ENCODE measurements at regions not wholly inside any gene's neighbourhood (a gene's known extent, or its start where the extent isn't known, plus 50 kb on each side); places are given as distances from the start of the nearest gene placed in this dataset.

DNA sequence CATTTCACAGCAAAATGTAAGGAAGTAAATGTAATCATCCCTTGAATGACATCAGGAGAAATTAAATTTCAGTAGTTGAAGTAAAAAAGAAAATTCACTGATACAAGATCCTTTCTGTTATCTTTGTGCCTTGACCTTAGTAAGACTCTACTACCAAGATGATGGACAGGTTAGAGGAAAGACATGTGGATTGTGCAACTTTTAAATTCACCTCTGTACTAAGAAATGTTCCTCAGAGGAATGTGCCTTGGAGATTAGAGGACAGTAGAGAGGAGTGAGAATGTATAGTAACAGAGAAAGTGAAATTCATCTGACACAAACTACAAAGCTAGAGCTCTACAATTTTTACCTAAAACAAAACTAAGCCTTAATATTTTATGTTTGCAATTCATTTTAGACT is 375.3 kb downstream of the PLOD2 start:
- no peak for DNase-seq (ENCODE audit: low read depth)

- DNase-seq (ENCODE audit: low read depth) = no peak
Observed at GRCh38 chr3:145798007-145798406, 363.0 kb downstream of the PLOD2 start.

- DNase-seq (ENCODE audit: low read depth) = no peak
Observed at GRCh38 chr3:145798696-145799537, 362.1 kb downstream of the PLOD2 start.

DNA sequence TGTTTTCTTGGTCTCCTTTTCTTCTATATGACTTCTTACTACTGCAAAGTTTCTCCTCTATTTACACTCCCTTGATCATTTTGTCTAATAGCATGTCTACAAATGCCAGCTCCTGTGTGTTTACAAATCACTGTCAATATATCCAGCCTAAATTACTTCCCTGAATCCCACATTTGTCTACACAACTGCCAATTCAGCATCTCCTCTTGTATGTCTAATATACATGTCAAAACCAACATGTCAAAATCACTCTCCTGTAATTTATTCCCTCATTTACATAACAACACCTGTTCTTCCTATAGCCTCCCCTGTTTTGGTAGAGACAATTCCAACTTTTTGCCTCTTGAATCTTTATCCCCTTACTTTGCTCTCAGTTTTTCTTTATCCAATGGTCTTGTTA is 359.3 kb downstream of the PLOD2 start:
- no peak for DNase-seq (ENCODE audit: low read depth)

DNA sequence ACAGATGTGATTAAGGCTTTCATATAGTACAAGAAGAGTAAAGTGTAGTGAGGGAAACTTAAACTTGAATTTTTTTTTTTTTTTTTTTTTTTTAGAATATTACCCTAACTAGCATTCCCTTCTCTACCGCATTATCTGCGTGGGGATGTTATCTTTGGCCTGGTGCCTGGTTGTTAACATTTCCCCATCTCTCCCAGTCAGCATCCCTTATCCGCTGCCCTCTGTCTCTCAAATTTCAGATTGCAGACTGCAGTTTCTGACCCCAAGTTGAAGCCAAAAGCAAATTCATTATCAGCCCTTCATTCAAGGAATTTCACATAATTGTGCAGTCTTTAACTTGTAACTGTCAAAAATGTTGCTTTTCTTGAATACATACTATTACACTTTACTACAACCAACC is 353.0 kb downstream of the PLOD2 start:
- DNase-seq (ENCODE audit: low read depth) = peak; percentile 41

DNA sequence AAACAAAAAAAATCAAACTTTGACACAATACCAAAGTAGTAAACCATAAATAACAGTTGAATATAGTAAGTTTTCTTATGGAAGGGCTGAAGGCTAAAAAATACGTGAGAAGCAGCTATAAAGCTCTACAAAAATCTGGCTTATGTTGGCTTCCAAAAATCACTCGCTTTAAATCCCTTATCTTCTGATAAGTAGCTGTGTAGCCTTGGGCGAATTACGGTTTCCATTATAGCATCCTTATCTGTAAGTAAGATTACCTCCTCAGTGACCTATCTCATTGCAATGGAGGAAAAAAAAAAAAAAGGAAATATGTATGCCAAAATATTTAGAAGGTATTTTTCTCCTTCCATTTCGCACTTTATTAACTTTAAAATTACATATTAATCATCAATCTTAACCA is 348.6 kb downstream of the PLOD2 start:
- DNase-seq (ENCODE audit: low read depth) = no peak

DNA sequence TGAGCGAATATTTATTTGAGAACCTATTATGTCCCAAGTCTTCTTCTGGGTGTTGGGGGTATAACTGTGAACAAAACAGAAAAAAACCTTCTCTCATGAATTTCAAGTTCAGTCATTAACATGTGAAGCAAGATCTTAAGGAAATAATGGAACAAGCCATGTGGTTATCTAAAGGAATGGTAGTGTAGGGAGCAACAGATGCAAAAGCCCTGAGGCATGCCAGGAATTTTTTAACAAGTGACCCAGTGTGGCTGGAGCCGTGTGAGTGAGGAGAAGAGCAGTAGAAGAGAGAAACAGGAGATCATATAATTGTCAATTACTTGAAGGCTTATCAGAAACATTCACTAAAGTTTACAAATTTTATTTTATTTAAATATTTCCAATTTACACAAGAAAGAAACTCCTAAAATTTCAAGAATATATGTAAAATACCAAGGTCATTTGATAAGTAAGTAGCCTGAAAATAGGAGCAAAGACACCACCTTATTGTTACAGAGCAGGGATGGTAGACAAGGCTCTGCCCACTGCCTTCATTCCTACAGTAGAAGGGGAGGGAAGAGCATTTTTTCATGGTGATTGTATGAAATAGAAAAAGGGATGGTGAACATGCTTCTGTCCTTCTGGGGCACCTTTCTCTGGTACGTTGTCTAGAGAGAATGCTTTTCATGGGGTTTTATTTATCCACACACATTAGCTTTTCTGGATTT is 345.1 kb downstream of the PLOD2 start:
- no peak for DNase-seq (ENCODE audit: low read depth)

- DNase-seq (ENCODE audit: low read depth) = no peak
Observed at GRCh38 chr3:145817870-145818483, 343.0 kb downstream of the PLOD2 start.

DNA sequence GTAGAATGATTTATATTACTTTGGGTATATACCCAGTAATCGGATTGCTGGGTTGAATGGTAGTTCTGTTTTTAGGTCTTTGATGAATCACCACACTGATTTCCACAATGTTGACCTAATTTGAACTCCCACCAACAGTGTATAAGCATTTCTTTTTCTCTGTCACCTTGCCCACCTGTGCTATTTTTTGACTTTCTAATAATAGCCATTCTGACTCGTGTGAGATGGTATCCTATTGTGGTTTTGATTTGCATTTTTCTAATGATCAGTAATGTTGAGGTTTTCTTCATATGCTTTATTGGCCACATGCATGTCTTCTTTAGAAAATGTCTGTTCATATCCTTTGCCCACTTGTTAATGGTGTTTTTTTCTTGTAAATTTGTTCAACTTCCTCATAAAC is 340.8 kb downstream of the PLOD2 start:
- DNase-seq (ENCODE audit: low read depth) = peak; percentile 23

DNA sequence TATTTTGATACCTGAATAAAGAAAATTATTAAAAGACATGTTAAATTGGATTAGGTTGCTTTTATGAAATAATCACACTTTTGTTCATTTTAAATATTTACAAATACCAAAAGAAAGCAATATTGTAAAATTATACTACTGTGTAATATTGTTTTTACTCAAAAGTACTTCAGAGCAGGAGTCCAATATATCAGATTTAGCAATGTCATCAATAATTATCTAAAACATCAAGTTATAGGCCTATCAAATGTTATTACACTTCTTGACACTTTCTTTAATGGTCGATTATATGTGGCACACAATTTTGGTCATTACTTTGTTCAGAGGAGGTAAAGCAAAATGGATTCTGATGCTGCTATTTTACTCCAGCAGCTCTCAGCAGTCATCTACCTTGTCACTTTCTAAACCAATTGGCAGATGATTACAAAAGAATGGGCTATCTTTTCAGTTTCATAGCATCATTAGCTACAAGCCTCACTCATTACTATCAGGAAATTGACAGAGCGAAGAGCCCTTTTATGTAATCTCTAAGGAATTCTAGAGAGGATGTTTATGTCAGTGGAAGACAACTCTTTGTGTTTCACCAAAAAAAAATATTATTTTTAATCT is 318.6 kb downstream of the PLOD2 start:
- no peak for DNase-seq (ENCODE audit: low read depth)

DNA sequence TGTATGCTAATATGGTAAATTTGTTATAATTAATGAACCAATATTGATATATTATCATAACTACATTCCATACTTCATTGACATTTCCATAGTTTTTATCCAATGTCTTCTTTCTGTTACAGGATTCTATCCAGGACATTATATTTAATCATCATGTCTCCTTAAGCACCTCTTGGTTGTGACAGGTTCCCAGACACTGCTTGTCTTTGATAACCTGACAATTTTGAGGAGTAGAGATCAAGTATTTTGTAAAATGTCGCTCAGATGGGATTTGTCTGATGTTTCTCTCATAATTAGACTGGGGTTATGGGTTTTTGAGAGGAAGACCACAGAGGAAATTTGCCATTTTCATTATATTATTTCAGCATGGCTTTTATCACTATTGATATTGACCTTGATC is 317.4 kb downstream of the PLOD2 start:
- DNase-seq (ENCODE audit: low read depth) = no peak

- DNase-seq (ENCODE audit: low read depth) = no peak
Observed at GRCh38 chr3:145849115-145849514, 311.9 kb downstream of the PLOD2 start.

- DNase-seq (ENCODE audit: low read depth) = no peak
Observed at GRCh38 chr3:145854499-145854898, 306.5 kb downstream of the PLOD2 start.

GRCh38 chr3:145857956-145858355 is 303.0 kb downstream of the PLOD2 start:
- DNase-seq (ENCODE audit: low read depth) = peak; percentile 32

DNA sequence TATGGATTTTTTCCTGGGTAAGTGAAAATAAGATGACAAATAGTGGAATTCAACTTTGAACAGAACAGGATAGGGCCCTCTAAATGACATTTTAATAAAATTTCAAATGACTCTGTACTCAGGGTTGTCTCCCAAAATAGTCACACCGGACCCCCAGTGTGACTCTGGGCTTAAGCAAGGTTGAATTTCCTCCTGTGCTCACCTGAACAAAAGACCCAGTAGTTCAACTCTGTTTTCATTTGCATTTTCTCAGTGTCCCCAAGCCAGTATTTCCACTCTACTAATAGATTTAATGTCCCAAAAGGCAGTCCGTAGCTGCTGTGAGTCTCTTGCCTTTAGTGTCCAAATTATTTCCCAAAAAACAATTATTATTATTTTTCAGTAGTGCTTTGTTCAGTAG is 296.6 kb downstream of the PLOD2 start:
- DNase-seq (ENCODE audit: low read depth) = no peak

DNA sequence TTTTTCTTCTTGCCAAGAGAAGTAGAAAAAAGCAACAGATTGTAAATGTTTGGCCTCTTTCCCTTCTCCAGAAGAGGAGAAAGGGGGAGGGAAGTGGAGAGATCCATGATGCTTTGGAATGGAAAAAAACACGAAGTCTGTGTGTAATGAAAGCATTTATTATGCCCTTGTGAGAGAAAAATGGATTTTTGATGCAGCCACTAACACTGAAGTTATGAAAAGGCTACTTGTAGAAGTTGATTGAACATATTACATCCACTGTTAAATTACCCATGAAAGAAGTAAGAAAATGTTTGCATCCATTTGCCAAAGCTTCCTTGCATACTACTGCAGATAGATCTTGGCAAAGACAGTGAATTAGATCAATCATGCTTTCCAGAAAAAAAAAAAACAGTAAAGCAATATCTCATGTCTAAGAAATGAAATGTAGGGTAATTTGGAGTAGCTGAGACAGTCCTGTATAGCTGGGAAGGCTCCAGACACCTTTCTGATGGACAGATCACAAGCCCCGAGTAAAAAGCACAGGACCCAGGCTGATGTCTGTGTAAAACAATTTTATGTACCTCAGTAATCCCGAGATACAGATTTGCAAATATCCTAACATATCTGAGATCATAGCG is 295.5 kb downstream of the PLOD2 start:
- DNase-seq (ENCODE audit: low read depth) = no peak

GRCh38 chr3:145869958-145870357 is 291.0 kb downstream of the PLOD2 start:
- no peak for DNase-seq (ENCODE audit: low read depth)

DNA sequence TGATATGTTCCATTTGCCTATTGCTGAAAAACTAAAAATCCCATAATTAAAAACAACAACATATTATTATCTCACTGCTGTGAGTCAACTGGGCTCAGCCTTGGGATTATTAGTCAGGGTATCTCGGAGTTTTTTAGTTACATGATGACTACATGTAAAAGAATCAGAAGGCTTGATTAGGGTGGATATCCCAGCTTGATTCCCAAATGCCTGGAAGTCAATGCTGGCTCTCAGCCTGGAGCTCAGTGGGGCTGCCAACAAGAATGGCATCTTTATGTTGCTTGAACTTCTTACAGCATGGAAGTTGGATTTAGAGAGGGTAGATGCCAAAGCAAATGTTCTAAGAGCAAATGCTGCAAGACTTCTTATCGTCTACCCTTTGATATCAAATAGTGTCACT is 278.5 kb downstream of the PLOD2 start:
- DNase-seq (ENCODE audit: low read depth) = peak; percentile 26

DNA sequence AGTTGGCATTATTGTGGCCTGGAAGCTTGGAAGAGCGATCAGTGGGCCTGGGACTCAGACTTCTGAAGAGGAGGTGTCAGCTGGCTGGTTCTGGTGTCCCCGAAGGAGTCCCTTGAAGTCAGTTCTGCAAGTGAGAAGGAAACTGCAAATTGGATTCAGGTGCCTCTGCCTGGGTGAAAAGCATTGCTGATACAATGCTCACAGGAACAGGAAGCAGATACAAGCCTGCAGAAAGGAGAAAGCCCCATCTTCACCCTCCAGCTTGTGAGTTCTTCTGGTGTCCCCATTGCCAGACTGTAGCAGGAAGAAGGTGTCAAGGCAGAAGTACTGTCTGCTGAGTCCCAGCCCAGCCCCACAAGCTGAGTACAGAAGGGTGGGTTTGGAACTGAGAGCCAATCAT is 271.3 kb downstream of the PLOD2 start:
- DNase-seq (ENCODE audit: low read depth) = no peak

GRCh38 chr3:145892869-145893268 is 268.1 kb downstream of the PLOD2 start:
- DNase-seq (ENCODE audit: low read depth) = no peak

DNA sequence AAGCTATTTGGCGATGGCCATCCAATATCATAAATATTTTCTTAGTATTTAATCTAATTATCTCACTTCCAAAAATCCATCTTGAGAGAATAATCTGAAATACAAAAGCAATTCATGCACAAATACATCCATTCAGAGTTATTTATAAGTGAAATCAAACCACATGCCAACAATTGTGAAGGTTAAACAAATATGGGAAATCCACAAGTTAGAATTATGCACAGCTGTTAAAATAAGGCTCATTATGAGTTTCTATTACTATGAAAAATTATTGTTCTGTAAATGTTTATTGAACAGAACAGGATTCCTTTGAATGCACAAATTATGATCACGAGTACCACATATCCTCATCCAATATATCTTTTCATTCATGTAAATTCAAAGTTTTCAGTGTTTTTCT is 267.7 kb downstream of the PLOD2 start:
- DNase-seq (ENCODE audit: low read depth) = no peak

DNA sequence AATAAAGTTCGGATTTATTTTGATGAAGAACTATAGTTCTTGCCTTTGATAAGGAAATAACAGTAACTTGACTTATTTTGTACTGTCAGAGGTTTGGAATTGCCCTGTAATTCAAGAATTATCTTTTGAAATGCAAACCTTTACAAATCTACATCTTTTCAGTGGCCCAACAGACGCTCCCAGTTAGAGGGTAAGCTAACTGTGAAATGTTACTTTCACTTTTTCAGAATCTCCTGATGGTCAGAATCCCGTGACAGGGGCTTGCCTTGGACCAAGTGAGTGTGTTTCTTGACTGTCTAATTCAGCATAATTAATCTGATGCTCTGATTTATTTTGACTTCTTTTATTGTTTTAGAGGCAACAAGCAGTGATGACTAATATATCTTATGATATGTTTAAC is 262.5 kb downstream of the PLOD2 start:
- DNase-seq (ENCODE audit: low read depth) = no peak
